ENCODE measurements at regions not wholly inside any gene's neighbourhood (a gene's known extent, or its start where the extent isn't known, plus 50 kb on each side); places are given as distances from the start of the nearest gene placed in this dataset.

DNA sequence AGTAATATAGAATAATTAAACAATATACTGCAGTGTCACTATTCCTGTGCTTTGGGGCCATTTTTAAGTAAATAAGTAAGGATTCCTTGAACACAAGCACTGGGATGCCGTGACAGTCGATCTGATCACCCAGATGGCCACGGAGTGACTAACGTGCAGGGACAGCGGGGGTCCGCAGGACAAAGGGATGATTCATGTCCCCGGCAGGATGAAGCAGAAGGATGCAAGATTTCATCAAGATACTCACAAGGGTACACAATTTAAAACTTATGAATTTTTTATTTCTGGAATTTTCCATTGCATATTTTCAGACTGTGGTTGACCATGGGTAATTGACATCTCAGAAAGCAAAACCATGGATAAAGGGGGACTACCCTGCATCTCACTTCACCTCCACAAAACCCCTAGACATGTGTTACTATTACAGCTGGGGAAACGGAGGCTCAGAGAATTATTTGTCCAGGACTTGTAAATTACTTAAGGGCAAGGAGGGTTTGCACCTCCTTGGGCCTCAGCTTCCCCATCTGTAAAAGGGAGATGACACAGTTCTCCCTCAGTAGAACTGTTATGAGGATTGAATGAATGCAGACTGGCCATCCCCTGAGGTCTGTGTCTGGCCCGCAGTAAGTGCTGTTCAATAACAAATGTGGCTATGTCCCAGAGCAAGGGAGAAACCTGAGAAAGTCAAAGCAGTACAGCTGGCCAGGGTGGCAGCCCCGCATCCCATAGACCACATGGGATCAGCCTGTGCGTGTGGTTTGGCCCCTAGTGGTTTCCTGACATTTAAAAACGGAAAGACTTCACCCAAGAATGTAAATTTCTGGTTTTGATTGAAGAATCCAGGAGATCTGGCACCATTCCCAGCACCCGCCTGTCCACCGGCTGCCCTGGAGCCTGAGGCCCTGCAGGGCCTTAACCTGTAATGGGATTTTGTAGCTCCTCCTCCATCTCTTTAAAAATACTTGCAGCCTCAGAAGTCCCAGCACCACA is 235.5 kb downstream of the BMP7 start:
- TF ChIP-seq CTCF (IDR thresholded peaks at IDR 0.05; ENCODE audit: poor library complexity), result no peak
- TF ChIP-seq EZH2 (IDR thresholded peaks at IDR 0.05; ENCODE audit: borderline replicate concordance), result no peak
- TF ChIP-seq EZH2phosphoT487 (IDR thresholded peaks at IDR 0.05; ENCODE audit: low read depth, severe bottlenecking, unreplicated experiment), result no peak
